Neural progenitor cell (in vitro differentiated cells): ENCODE measurements at regions not wholly inside any gene's neighbourhood (a gene's known extent, or its start where the extent isn't known, plus 50 kb on each side); places are given as distances from the start of the nearest gene placed in this dataset.

ENCODE experiments used
- EZH2phosphoT487 ChIP-seq: fragments of 200-600 bp; sonication (generic); IDR thresholded peaks from 2 replicates; pipeline ENCODE4 v1.6.1; 2017; ENCODE audit warnings: antibody characterized with exemption
- TF ChIP-seq, protein P1 (sequence below): fragments of 200-600 bp; sonication (generic); IDR thresholded peaks from 2 replicates; pipeline ENCODE4 v1.5.1; 2017; ENCODE audit warnings: antibody characterized with exemption, mild to moderate bottlenecking

DNA sequence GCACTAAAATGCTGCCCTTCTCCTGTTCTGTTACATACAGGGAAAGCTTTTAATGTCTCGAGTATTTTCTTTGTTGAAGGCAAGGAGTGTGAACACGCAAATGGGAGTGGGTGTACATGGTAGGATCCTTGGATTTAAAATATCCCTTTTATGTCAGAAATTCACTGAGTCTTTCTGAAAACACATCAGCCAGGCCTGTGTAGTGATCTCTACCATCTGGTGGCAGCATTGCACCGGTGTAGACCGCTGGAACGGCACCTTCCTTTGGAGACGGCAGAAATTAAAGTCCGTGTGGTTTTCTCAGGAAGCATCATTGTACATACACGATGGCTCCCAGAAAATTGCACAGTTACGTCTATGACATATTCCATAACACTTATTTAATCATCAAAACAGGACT is 515.8 kb downstream of the GALR1 start:
- TF ChIP-seq, protein P1, sequence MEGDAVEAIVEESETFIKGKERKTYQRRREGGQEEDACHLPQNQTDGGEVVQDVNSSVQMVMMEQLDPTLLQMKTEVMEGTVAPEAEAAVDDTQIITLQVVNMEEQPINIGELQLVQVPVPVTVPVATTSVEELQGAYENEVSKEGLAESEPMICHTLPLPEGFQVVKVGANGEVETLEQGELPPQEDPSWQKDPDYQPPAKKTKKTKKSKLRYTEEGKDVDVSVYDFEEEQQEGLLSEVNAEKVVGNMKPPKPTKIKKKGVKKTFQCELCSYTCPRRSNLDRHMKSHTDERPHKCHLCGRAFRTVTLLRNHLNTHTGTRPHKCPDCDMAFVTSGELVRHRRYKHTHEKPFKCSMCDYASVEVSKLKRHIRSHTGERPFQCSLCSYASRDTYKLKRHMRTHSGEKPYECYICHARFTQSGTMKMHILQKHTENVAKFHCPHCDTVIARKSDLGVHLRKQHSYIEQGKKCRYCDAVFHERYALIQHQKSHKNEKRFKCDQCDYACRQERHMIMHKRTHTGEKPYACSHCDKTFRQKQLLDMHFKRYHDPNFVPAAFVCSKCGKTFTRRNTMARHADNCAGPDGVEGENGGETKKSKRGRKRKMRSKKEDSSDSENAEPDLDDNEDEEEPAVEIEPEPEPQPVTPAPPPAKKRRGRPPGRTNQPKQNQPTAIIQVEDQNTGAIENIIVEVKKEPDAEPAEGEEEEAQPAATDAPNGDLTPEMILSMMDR = peak; percentile 79
- no peak for TF ChIP-seq EZH2phosphoT487
